ENCODE measurements at regions not wholly inside any gene's neighbourhood (a gene's known extent, or its start where the extent isn't known, plus 50 kb on each side); places are given as distances from the start of the nearest gene placed in this dataset.

DNA sequence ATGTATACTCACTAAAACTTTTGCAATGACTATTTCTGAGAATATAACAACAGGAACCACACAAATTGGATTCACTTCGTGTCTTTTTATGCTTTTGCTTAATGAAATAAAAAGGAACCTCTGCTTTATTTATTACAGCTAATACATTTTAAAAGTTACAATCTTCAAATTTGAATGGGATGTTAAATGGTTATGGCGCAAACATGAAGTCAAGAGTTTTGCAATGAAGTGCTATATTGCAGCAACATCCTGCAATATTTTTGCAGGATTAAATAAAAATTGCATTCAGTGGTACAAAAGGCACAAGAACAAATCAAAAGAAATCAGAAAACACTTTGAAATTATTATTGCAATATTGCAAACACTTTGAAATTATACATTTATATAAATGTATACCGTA is 1519.0 kb upstream of the MIR17HG start:
- H3K27me3 ChIP-seq (ENCODE audit: insufficient read depth, low read length), result no peaks in the 10 kb centered on the region
- no peaks in the 10 kb centered on the region for H3K9me2 ChIP-seq (ENCODE audit: insufficient read depth)
- no peak overlapping the region for H3K4me2 ChIP-seq (ENCODE audit: low read length)
- CTCF ChIA-PET, result no interaction called here
- H3K4me3 ChIP-seq (replicated peaks in 1 of 2; ENCODE audit: low read depth in 1 of 2, low read length in 2 of 2), result no peak overlapping the region
- TF ChIP-seq, protein P1, sequence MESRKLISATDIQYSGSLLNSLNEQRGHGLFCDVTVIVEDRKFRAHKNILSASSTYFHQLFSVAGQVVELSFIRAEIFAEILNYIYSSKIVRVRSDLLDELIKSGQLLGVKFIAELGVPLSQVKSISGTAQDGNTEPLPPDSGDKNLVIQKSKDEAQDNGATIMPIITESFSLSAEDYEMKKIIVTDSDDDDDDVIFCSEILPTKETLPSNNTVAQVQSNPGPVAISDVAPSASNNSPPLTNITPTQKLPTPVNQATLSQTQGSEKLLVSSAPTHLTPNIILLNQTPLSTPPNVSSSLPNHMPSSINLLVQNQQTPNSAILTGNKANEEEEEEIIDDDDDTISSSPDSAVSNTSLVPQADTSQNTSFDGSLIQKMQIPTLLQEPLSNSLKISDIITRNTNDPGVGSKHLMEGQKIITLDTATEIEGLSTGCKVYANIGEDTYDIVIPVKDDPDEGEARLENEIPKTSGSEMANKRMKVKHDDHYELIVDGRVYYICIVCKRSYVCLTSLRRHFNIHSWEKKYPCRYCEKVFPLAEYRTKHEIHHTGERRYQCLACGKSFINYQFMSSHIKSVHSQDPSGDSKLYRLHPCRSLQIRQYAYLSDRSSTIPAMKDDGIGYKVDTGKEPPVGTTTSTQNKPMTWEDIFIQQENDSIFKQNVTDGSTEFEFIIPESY (IDR thresholded peaks at IDR 0.05; ENCODE audit: extremely low read depth, insufficient replicate concordance, low read length), result no peak
- no peak for TF ChIP-seq TCF7L2 (IDR thresholded peaks at IDR 0.05; ENCODE audit: borderline replicate concordance, extremely low read depth, insufficient read depth, insufficient read length)
- no peak for TF ChIP-seq YY1 (IDR thresholded peaks at IDR 0.05; ENCODE audit: extremely low read depth, insufficient replicate concordance, low read depth, low read length)
- no peak for TF ChIP-seq CEBPB (IDR thresholded peaks at IDR 0.05; ENCODE audit: low read depth)
- H3K9ac ChIP-seq (ENCODE audit: low read length), result no peak overlapping the region
- H3K36me3 ChIP-seq (ENCODE audit: control insufficient read depth in 1 of 2, insufficient read depth in 2 of 2, low read length in 2 of 2), result no peaks in the 10 kb centered on the region
- no peaks in the 10 kb centered on the region for H3K9me3 ChIP-seq (ENCODE audit: control insufficient read depth in 1 of 2, insufficient read depth in 1 of 2, low read depth in 1 of 2, low read length in 2 of 2)
- H3K27ac ChIP-seq (ENCODE audit: low read depth, low read length), result no peak overlapping the region
- BruUV-seq (replicated peaks), result no TSS peak
- RAD21 ChIA-PET (ENCODE audit: low non-redundant PET in 1 of 2, low total read pairs in 2 of 2, uncharacterized antibody in 2 of 2, unreplicated experiment in 2 of 2), result no interaction called here
- no peaks in the 10 kb centered on the region for H3K4me1 ChIP-seq (ENCODE audit: control insufficient read depth in 1 of 2, insufficient read depth in 2 of 2, low read length in 2 of 2)
- H3K79me2 ChIP-seq (ENCODE audit: insufficient read depth, low read length), result no peaks in the 10 kb centered on the region
- no peaks in the 10 kb centered on the region for H4K20me1 ChIP-seq (ENCODE audit: insufficient read depth)
- DNase-seq (ENCODE audit: low read depth, low spot score) (no peak), ATAC-seq (no peak)
- intact Hi-C loops (cut with micrococcal nuclease), result no loop called here
- POLR2A ChIA-PET, result no interaction called here
- H2AFZ ChIP-seq (ENCODE audit: low read depth, low read length, poor library complexity, severe bottlenecking), result no peak overlapping the region

DNA sequence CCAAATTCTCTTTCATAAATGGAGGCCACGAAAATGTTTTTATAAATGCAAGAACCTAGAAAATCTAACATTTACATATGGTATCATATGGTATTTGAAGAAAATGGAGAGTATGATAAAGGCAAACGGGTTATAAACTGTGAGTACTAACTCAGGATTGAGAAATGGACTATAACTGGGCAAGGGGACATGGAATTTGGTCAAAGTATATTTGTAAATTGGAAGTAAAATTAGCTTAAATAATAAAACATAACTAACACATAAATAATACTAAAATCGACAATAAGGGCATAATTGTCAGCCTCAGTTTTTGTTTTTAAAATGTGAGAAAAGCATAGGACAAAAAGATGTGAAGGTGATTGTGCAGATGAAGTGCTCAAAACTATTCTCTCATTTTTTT is 1516.3 kb upstream of the MIR17HG start:
- no peak for DNase-seq (ENCODE audit: low read depth, low spot score)
- Histone ChIP-seq H2AFZ (ENCODE audit: low read depth, low read length, poor library complexity, severe bottlenecking) (no peak overlapping the region), H3K9ac (ENCODE audit: low read length) (no peak overlapping the region), H3K9me2 (ENCODE audit: insufficient read depth) (no peaks in the 10 kb centered on the region), H3K4me3 (replicated peaks in 1 of 2; ENCODE audit: low read depth in 1 of 2, low read length in 2 of 2) (no peak overlapping the region), H3K27ac (ENCODE audit: low read depth, low read length) (no peak overlapping the region), H3K9me3 (ENCODE audit: control insufficient read depth in 1 of 2, insufficient read depth in 1 of 2, low read depth in 1 of 2, low read length in 2 of 2) (peaks cover 0 to 3% of the 10 kb centered on the region in 2 experiments; a peak in 1 of 4 replicates), H3K79me2 (ENCODE audit: insufficient read depth, low read length) (no peaks in the 10 kb centered on the region), H3K27me3 (ENCODE audit: insufficient read depth, low read length) (no peaks in the 10 kb centered on the region), H3K4me1 (ENCODE audit: control insufficient read depth in 1 of 2, insufficient read depth in 2 of 2, low read length in 2 of 2) (no peaks in the 10 kb centered on the region), H3K36me3 (ENCODE audit: control insufficient read depth in 1 of 2, insufficient read depth in 2 of 2, low read length in 2 of 2) (no peaks in the 10 kb centered on the region), H4K20me1 (ENCODE audit: insufficient read depth) (no peaks in the 10 kb centered on the region), H3K4me2 (ENCODE audit: low read length) (no peak overlapping the region)
- ChIA-PET RAD21 (ENCODE audit: low non-redundant PET in 1 of 2, low total read pairs in 2 of 2, uncharacterized antibody in 2 of 2, unreplicated experiment in 2 of 2) (no interaction called here), CTCF (no interaction called here), POLR2A (no interaction called here)
- BruUV-seq (replicated peaks), result no TSS peak
- ATAC-seq, result no peak
- TF ChIP-seq POLR2AphosphoS5 (IDR thresholded peaks at IDR 0.05; ENCODE audit: low read depth, low read length), result no peak
- intact Hi-C loops (cut with micrococcal nuclease), result no loop called here

All from HCT116 (cell line).